GM23338 (cell line): ENCODE measurements at regions not wholly inside any gene's neighbourhood (a gene's known extent, or its start where the extent isn't known, plus 50 kb on each side); places are given as distances from the start of the nearest gene placed in this dataset.

ENCODE experiments used
- ATAC-seq: fragments of 200-7000 bp; cut with Tn5 transposase; 3 replicates; pipeline ENCODE4 v1.9.1; 2020
- DNase-seq: peaks from one replicate; pipeline ENCODE4 v3.0.0-alpha.2; 2015; ENCODE audit warnings: low spot score
- H2AFZ ChIP-seq: fragments of 200-600 bp; sonication (generic); 2 replicates; pipeline ENCODE4 v1.8.0; 2016; ENCODE audit warnings: antibody characterized with exemption, mild to moderate bottlenecking, moderate library complexity
- H3F3A ChIP-seq: fragments of 200-600 bp; sonication (generic); replicated peaks from 2 replicates; pipeline ENCODE4 v1.8.0; 2017; ENCODE audit warnings: antibody characterized with exemption, mixed run types, low read depth
- H3K27ac ChIP-seq: fragments of 200-600 bp; sonication (generic); 2 replicates; pipeline ENCODE4 v1.6.1; 2016; ENCODE audit warnings: low read depth
- H3K27me3 ChIP-seq: fragments of 200-600 bp; sonication (generic); 2 replicates; pipeline ENCODE4 v1.8.0; 2016; ENCODE audit warnings: mild to moderate bottlenecking, mixed run types, moderate library complexity; ENCODE audit not compliant: insufficient read depth
- H3K36me3 ChIP-seq: fragments of 200-600 bp; sonication (generic); 2 replicates; pipeline ENCODE4 v1.8.0; 2016; ENCODE audit warnings: mild to moderate bottlenecking; ENCODE audit not compliant: insufficient read depth
- H3K4me1 ChIP-seq: fragments of 200-600 bp; sonication (generic); 2 replicates; pipeline ENCODE4 v1.8.0; 2016; ENCODE audit warnings: mild to moderate bottlenecking, moderate library complexity; ENCODE audit not compliant: insufficient read depth
- H3K4me2 ChIP-seq: fragments of 200-600 bp; sonication (generic); 2 replicates; pipeline ENCODE4 v1.7.1; 2017; ENCODE audit warnings: mixed run types
- H3K4me3 ChIP-seq: fragments of 200-600 bp; sonication (generic); 2 replicates; pipeline ENCODE4 v1.6.1; 2016; ENCODE audit warnings: mixed run types
- H3K79me2 ChIP-seq: fragments of 200-600 bp; sonication (generic); replicated peaks from 2 replicates; pipeline ENCODE4 v1.8.0; 2017; ENCODE audit warnings: mild to moderate bottlenecking; ENCODE audit not compliant: insufficient read depth
- H3K9me2 ChIP-seq: fragments of 200-600 bp; sonication (generic); 2 replicates; pipeline ENCODE4 v1.8.0; 2017; ENCODE audit not compliant: insufficient read depth
- H4K20me1 ChIP-seq: fragments of 200-600 bp; sonication (generic); replicated peaks from 2 replicates; pipeline ENCODE4 v1.8.0; 2017; ENCODE audit warnings: mild to moderate bottlenecking; ENCODE audit not compliant: insufficient read depth
- H3K27ac Mint-ChIP-seq: 2 replicates; pipeline ENCODE4 v1.8.0; 2020; ENCODE audit warnings: inconsistent platforms, mild to moderate bottlenecking, moderate library complexity, mixed read lengths
- H3K27me3 Mint-ChIP-seq: 3 replicates; pipeline ENCODE4 v1.8.0; 2022; ENCODE audit warnings: low read depth, mild to moderate bottlenecking, moderate library complexity, mixed read lengths, inconsistent platforms; ENCODE audit not compliant: insufficient read depth, poor library complexity
- H3K36me3 Mint-ChIP-seq: 3 replicates; pipeline ENCODE4 v1.8.0; 2021; ENCODE audit warnings: low read depth, mild to moderate bottlenecking, inconsistent platforms, moderate library complexity, mixed read lengths
- H3K4me1 Mint-ChIP-seq: 3 replicates; pipeline ENCODE4 v1.8.0; 2020; ENCODE audit warnings: mild to moderate bottlenecking, inconsistent platforms, mixed read lengths
- H3K4me3 Mint-ChIP-seq: 3 replicates; pipeline ENCODE4 v1.8.0; 2021; ENCODE audit warnings: moderate library complexity, mild to moderate bottlenecking, inconsistent platforms, mixed read lengths
- H3K9me3 Mint-ChIP-seq: 3 replicates; pipeline ENCODE4 v1.8.0; 2020; ENCODE audit warnings: moderate library complexity, mild to moderate bottlenecking, inconsistent platforms, mixed read lengths
- CREB1 ChIP-seq: fragments of 250-450 bp; sonication (Bioruptor Pico); IDR thresholded peaks from 2 replicates; pipeline ENCODE4 v1.5.0; 2020; ENCODE audit warnings: low read depth, mild to moderate bottlenecking, moderate library complexity
- ETS1 ChIP-seq: IDR thresholded peaks from 2 replicates; pipeline ENCODE4 v1.6.1; 2016; ENCODE audit warnings: antibody characterized with exemption
- EZH2phosphoT487 ChIP-seq: fragments of 200-600 bp; sonication (generic); IDR thresholded peaks from one replicate; pipeline ENCODE4 v1.8.1; 2018; ENCODE audit warnings: antibody characterized with exemption; ENCODE audit not compliant: unreplicated experiment
- JUNB ChIP-seq: IDR thresholded peaks from one replicate; pipeline ENCODE4 v1.6.1; 2016; ENCODE audit warnings: antibody characterized with exemption; ENCODE audit not compliant: unreplicated experiment
- NANOG ChIP-seq: IDR thresholded peaks from 2 replicates; pipeline ENCODE4 v1.6.1; 2016; ENCODE audit warnings: antibody characterized with exemption, borderline replicate concordance
- REST ChIP-seq: IDR thresholded peaks from one replicate; pipeline ENCODE4 v1.6.1; 2018; ENCODE audit warnings: antibody characterized with exemption; ENCODE audit not compliant: unreplicated experiment
- ZNF331 ChIP-seq: fragments of 250-450 bp; sonication (Bioruptor Pico); IDR thresholded peaks from 2 replicates; pipeline ENCODE4 v1.5.0; 2020; ENCODE audit warnings: low read depth, mild to moderate bottlenecking, moderate library complexity

GRCh38 chr12:19894050-19894449 lies 454.8 kb downstream of the AEBP2 start:
- Mint-ChIP-seq H3K4me3 (no peak overlapping the region), H3K27ac (no peak overlapping the region), H3K27me3 (peaks cover 1% of the 10 kb centered on the region), H3K9me3 (no peaks in the 10 kb centered on the region), H3K4me1 (no peaks in the 10 kb centered on the region), H3K36me3 (no peaks in the 10 kb centered on the region)
- no peaks in the 10 kb centered on the region for H3K9me2 ChIP-seq
- no peak for ATAC-seq
- H2AFZ ChIP-seq: no peak overlapping the region
- H3K27me3 ChIP-seq: no peaks in the 10 kb centered on the region
- H3K4me1 ChIP-seq: no peaks in the 10 kb centered on the region
- no peak overlapping the region for H3K4me2 ChIP-seq
- H3K79me2 ChIP-seq: no peaks in the 10 kb centered on the region
- H3K4me3 ChIP-seq: no peak overlapping the region
- no peaks in the 10 kb centered on the region for H3F3A ChIP-seq
- H4K20me1 ChIP-seq: no peaks in the 10 kb centered on the region
- no peaks in the 10 kb centered on the region for H3K36me3 ChIP-seq
- DNase-seq: no peak
- H3K27ac ChIP-seq: no peak overlapping the region
- TF ChIP-seq JUNB (no peak), ZNF331 (no peak)

GRCh38 chr12:19894803-19895202 lies 455.5 kb downstream of the AEBP2 start:
- Histone ChIP-seq H3K4me3 (no peak overlapping the region), H4K20me1 (no peaks in the 10 kb centered on the region), H3K36me3 (no peaks in the 10 kb centered on the region), H2AFZ (no peak overlapping the region), H3F3A (no peaks in the 10 kb centered on the region), H3K79me2 (no peaks in the 10 kb centered on the region), H3K27ac (no peak overlapping the region), H3K27me3 (no peaks in the 10 kb centered on the region), H3K4me2 (no peak overlapping the region), H3K4me1 (no peaks in the 10 kb centered on the region), H3K9me2 (no peaks in the 10 kb centered on the region)
- Mint-ChIP-seq H3K27me3 (peaks cover 1% of the 10 kb centered on the region), H3K4me3 (no peak overlapping the region), H3K27ac (0 out of 2 replicates have a peak overlapping the region, but pooled peaks have one; percentile 12), H3K4me1 (no peaks in the 10 kb centered on the region), H3K36me3 (no peaks in the 10 kb centered on the region), H3K9me3 (no peaks in the 10 kb centered on the region)
- DNase-seq (no peak), ATAC-seq (no peak)
- no peak for TF ChIP-seq CREB1
- TF ChIP-seq ETS1: no peak
- TF ChIP-seq JUNB: no peak
- no peak for TF ChIP-seq EZH2phosphoT487
- TF ChIP-seq REST: no peak
- TF ChIP-seq NANOG: no peak
